ENCODE measurements at regions not wholly inside any gene's neighbourhood (a gene's known extent, or its start where the extent isn't known, plus 50 kb on each side); places are given as distances from the start of the nearest gene placed in this dataset.
"Not testable (repeated sequence)": the region's sequence is repeated elsewhere in the genome, so short reads cannot be mapped to it uniquely, and the experiment has no call there.

GRCh38 chr10:47161465-47161864 lies 138.5 kb upstream of the GDF10 start:
- no peak for DNase-seq (ENCODE audit: low read depth, low spot score)
- no peak overlapping the region for H3K27ac ChIP-seq

- no peak overlapping the region for H3K27ac ChIP-seq
- DNase-seq (ENCODE audit: low read depth, low spot score): peak; percentile 34
Measured at GRCh38 chr10:47164126-47164799, 135.7 kb upstream of the GDF10 start.

DNA sequence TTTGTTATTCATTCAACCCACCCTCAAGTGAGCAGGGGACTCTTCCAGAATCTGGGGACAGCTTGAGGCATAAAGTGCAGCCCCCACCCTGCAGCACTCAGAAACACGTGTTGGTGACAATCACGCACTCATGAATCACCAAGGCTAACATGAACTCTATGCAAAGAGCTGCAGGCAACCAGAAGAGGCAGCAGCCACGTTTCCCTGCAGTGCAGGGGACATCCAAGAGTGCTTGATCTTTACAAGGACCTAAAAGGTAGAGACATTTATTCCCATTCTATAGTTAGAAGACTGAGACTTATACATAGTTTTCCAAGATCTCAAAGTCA lies 135.2 kb upstream of the GDF10 start:
- H3K27ac ChIP-seq: no peak overlapping the region
- DNase-seq (ENCODE audit: low read depth, low spot score): no peak

GRCh38 chr10:47165168-47165710 lies 134.8 kb upstream of the GDF10 start:
- DNase-seq (ENCODE audit: low read depth, low spot score): no peak
- H3K27ac ChIP-seq: peak overlapping the region; percentile 56

DNA sequence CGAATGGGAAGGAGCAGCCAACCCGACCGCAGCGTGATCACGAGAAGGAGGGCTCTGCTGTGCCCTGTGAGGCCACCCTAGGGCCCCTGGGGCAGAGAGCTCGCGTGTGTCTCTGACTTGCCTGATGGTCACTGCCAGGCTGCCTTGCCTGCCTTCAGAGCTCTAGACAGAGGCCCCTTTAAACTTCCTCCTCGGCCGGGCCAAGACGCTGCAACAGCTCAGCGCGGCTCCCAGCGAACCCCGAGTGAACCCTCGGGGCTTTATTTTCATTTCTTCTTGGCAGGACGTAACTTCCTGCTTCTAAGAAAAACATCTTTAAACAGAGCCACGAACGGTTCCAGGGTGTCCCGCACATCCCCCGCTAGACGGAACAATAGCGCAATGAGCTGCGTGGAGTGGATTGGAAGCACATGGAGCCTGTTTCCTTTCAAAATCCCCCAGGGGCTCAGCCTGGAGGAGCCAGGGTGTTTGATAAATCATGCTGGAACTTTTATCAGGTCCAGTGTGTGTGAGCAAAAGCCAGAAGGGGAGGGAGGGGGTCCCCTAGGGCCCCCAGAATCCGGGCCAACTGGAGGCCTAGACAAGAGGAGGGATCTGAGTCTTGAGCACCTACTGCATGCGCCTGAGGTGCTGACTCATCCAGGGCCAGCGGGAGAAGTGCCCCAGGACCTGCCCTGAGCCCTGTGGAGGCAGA lies 134.1 kb upstream of the GDF10 start:
- no peak for DNase-seq (ENCODE audit: low read depth, low spot score)

GRCh38 chr10:47166405-47166777 lies 133.6 kb upstream of the GDF10 start:
- DNase-seq (ENCODE audit: low read depth, low spot score): no peak
- peak overlapping the region; percentile 56 for H3K27ac ChIP-seq

More for the DNA sequence above, 134.1 kb upstream of the GDF10 start:
- peak overlapping the region; percentile 56 for H3K27ac ChIP-seq

- peak overlapping the region; percentile 56 for H3K27ac ChIP-seq
- not testable (repeated sequence) for DNase-seq (ENCODE audit: low read depth, low spot score)
Measured at GRCh38 chr10:47166808-47167581, 133.0 kb upstream of the GDF10 start.

GRCh38 chr10:47167591-47167990 lies 132.4 kb upstream of the GDF10 start:
- peak overlapping the region; percentile 56 for H3K27ac ChIP-seq

GRCh38 chr10:47169581-47169980 lies 130.4 kb upstream of the GDF10 start:
- no peak overlapping the region for H3K27ac ChIP-seq
- no peak for DNase-seq (ENCODE audit: low read depth, low spot score)

More at GRCh38 chr10:47167591-47167990, 132.4 kb upstream of the GDF10 start:
- no peak for DNase-seq (ENCODE audit: low read depth, low spot score)

DNA sequence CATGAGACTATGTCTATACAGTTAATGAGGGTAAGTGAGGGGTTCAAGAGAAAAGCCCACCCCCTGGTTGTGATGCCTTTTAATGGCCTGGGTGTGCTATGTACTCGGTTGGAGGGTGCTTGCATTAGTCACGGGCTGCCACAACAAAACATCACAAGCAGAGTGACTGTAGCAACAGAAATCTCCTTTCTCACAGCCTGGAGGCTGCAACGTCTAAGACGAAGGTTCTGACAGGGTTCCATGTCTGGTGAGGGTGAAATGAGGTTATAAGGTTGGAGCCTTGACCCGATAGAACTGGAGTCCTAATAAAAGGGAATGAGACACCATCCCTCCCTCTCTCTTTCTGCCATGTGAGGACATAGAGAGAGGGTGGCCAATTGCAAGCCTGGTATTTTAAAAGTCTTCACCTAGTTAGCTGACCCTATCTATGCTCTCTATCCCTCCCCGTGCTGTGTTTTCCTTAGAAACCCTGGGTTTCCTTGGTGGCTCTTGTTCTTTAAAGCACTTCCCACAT lies 126.0 kb upstream of the GDF10 start:
- no peak for DNase-seq (ENCODE audit: low read depth, low spot score)
- H3K27ac ChIP-seq: no peak overlapping the region

GRCh38 chr10:47175181-47176123 lies 124.5 kb upstream of the GDF10 start:
- no peak overlapping the region for H3K27ac ChIP-seq

DNA sequence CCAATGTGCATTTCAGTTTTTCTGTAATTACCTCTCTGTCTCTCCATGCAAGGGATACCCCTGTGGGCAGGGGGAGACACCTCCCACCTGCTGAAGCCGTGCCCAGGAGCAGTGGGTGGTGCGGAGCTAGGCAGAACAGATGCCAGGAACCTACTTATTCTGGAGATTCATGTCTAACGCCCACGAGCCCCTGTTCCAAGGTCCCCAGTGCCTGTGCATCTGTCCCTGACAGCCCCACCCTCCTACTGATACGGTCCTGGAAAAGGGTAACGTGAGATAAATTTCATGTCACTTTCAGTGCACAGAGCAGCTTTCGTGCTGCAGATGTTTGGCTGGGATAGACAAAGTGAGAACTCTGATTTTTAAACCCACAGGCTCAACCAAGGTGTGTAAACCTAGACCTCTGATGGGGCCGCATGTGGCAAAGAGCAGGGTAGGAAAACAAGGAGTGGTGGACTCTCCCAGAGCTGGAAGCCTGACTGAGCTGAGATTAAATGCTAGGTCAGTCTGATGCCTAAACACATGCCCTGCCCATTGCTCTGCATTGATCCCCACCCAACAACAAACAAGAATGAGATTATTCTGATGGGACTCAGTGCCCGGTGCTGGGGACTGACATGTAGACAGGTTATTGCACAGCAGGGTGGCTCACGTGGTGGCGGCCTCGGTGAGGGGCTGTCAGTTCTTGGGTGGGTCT lies 123.6 kb upstream of the GDF10 start:
- no peak overlapping the region for H3K27ac ChIP-seq
- DNase-seq (ENCODE audit: low read depth, low spot score): no peak

More at GRCh38 chr10:47175181-47176123, 124.5 kb upstream of the GDF10 start:
- no peak for DNase-seq (ENCODE audit: low read depth, low spot score)

- DNase-seq (ENCODE audit: low read depth, low spot score): no peak
Measured at GRCh38 chr10:47176903-47177868, 122.8 kb upstream of the GDF10 start.

GRCh38 chr10:47178537-47179290 lies 121.3 kb upstream of the GDF10 start:
- DNase-seq (ENCODE audit: low read depth, low spot score): no peak
- no peak overlapping the region for H3K27ac ChIP-seq

More at GRCh38 chr10:47176903-47177868, 122.8 kb upstream of the GDF10 start:
- no peak overlapping the region for H3K27ac ChIP-seq

DNA sequence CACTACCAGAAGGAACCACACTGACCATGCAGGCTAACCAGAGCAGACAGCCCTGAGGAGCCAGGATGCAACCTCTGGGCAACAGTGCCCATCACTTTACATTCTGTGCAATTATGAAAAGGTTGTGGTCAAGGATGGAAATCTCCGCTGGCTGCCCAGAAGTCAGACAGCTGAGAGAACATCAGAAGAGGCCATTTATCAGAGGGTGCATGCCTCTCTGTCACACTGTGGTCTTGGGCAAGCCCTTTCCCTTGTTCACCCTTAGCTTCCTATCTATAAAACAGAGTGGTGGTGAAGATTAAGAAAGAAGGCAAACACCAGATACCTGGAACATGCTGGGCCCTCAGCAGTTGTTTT lies 120.7 kb upstream of the GDF10 start:
- no peak overlapping the region for H3K27ac ChIP-seq
- DNase-seq (ENCODE audit: low read depth, low spot score): no peak

DNA sequence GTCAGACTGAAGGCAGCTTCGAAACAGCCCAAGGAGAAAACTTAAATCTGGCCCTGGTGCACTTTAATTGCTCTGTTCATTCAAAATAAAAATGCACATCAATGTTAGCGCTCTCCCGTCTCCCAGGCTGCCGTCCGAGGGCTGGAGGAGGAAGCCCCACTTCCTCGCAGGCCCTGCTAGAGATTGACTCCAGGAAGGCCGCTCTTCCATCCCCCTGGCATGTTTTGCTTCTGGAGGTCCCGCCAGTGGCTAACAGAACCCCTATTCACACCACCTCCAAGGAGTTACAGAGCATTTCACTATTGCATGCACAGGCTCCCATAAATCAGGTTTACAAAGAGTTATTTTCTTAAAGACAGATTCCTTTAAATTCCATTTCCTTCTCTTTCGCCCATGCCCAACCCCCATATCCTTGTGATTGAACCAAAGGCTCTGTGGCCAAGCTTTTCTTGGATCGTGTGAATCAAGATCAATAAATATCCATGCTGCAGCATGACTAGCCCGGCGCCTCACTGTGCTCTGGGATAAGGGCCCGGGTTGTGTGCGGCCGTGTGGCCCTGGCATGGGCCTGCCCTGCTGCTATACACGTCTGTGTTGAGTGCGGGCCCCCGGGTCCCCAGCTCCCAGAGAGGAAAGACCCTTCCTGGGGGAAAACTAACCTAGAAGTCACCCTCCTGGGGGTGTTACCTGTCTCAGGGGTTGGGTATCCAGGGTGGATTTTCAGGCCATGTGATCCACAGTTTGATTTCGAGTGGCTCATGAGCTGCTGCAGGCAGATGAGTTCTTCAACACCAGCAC lies 118.7 kb upstream of the GDF10 start:
- no peak for DNase-seq (ENCODE audit: low read depth, low spot score)
- no peak overlapping the region for H3K27ac ChIP-seq

All from epithelial cell of prostate (primary cell).